Suprapubic skin (tissue), 3 donors: ENCODE measurements at regions not wholly inside any gene's neighbourhood (a gene's known extent, or its start where the extent isn't known, plus 50 kb on each side); places are given as distances from the start of the nearest gene placed in this dataset.

Experiments used
- POLR2AphosphoS5 ChIP-seq, 3 donors: sonication (generic); formaldehyde crosslinking; IDR thresholded peaks; one replicate each; pipeline ENCODE4 v1.6.1; 2017; ENCODE audit warnings: antibody characterized with exemption in 3 of 3
- TF ChIP-seq, protein P1 (sequence below), 2 donors: fragments of 200-600 bp in 1 of 2; fragments of 450-650 bp in 1 of 2; sonication (generic) in 1 of 2; IDR thresholded peaks; one replicate each; pipeline ENCODE4 v1.5.1; 2016 to 2019; ENCODE audit warnings: antibody characterized with exemption in 2 of 2, mild to moderate bottlenecking in 1 of 2, moderate library complexity in 1 of 2

DNA sequence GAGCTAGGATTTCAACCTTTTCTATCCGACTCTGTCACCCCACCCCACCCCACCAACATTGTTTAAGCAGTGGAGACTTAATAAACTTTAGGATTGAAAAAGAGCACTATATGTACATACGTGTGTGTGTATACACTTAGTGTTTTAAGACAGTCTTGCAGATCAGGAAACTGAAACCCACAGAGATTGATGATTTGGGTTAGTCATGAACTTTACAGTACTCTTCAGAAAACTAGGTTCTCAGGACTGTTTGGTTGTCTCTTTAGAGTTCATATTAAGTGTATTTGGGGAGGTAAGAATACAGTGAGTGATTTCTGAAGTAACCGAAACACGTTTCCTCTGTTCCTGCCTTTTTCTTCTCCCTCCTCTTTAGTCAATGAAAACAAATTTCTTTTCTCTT is 1043.1 kb downstream of the TLE1 start:
- TF ChIP-seq, protein P1, sequence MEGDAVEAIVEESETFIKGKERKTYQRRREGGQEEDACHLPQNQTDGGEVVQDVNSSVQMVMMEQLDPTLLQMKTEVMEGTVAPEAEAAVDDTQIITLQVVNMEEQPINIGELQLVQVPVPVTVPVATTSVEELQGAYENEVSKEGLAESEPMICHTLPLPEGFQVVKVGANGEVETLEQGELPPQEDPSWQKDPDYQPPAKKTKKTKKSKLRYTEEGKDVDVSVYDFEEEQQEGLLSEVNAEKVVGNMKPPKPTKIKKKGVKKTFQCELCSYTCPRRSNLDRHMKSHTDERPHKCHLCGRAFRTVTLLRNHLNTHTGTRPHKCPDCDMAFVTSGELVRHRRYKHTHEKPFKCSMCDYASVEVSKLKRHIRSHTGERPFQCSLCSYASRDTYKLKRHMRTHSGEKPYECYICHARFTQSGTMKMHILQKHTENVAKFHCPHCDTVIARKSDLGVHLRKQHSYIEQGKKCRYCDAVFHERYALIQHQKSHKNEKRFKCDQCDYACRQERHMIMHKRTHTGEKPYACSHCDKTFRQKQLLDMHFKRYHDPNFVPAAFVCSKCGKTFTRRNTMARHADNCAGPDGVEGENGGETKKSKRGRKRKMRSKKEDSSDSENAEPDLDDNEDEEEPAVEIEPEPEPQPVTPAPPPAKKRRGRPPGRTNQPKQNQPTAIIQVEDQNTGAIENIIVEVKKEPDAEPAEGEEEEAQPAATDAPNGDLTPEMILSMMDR (IDR thresholded peaks at IDR 0.05) = no peak
- no peak for TF ChIP-seq POLR2AphosphoS5 (IDR thresholded peaks at IDR 0.05)
